CD4-positive, alpha-beta T cell (primary cell): ENCODE measurements at regions not wholly inside any gene's neighbourhood (a gene's known extent, or its start where the extent isn't known, plus 50 kb on each side); places are given as distances from the start of the nearest gene placed in this dataset.

Experiments
- ATAC-seq: fragments of 200-7000 bp; cut with Tn5 transposase; one replicate; pipeline ENCODE4 v1.10.0; 2022; ENCODE audit warnings: mild to moderate bottlenecking; ENCODE audit not compliant: poor library complexity
- CTCF ChIA-PET: fragments of 350-600 bp; sonication (Branson Sonifier 250); formaldehyde crosslinking; loops from one replicate; lab custom pipeline; 2021; ENCODE audit warnings: antibody characterized with exemption, inconsistent platforms; lab: Charles Lee
- POLR2A ChIA-PET: fragments of 350-600 bp; sonication (Branson Sonifier 250); formaldehyde crosslinking; loops from one replicate; lab custom pipeline; 2021; ENCODE audit warnings: antibody characterized with exemption, inconsistent platforms; lab: Charles Lee
- DNase-seq, 14 experiments: peaks; one replicate each; pipeline ENCODE4 v3.0.0-alpha.2; 2013 to 2020; ENCODE audit warnings: mixed read lengths in 2 of 14
- H3K27ac ChIP-seq, 2 donors: one replicate each; pipeline versions ENCODE4 v1.5.1 to v1.7.0; 2013; ENCODE audit warnings: low read length in 2 of 2, low read depth in 1 of 2, mild to moderate bottlenecking in 1 of 2
- H3K27me3 ChIP-seq, 2 experiments: 1 replicate in 1 of 2; 2 replicates in 1 of 2; pipeline versions ENCODE4 v1.6.1 to v1.7.0; 2013; ENCODE audit warnings: low read length in 2 of 2, control low read depth in 1 of 2, mild to moderate bottlenecking in 1 of 2, moderate library complexity in 1 of 2; ENCODE audit not compliant: insufficient read depth in 2 of 2, control insufficient read depth in 1 of 2
- H3K36me3 ChIP-seq: one replicate; pipeline ENCODE4 v1.6.1; 2013; ENCODE audit warnings: low read length, control low read depth; ENCODE audit not compliant: insufficient read depth
- H3K4me1 ChIP-seq: one replicate; pipeline ENCODE4 v1.6.1; 2013; ENCODE audit warnings: low read length, control low read depth; ENCODE audit not compliant: insufficient read depth
- H3K4me3 ChIP-seq: one replicate; pipeline ENCODE4 v1.5.1; 2013; ENCODE audit warnings: mild to moderate bottlenecking, low read length, moderate library complexity
- H3K9me3 ChIP-seq, 2 experiments: 1 replicate in 1 of 2; 2 replicates in 1 of 2; pipeline versions ENCODE4 v1.6.1 to v1.7.0; 2013; ENCODE audit warnings: low read length in 2 of 2, mild to moderate bottlenecking in 2 of 2, control low read depth in 1 of 2, moderate library complexity in 1 of 2; ENCODE audit not compliant: control insufficient read depth in 1 of 2, insufficient read depth in 1 of 2
- H3K27ac Mint-ChIP-seq: one replicate; pipeline ENCODE4 v1.8.0; 2020; ENCODE audit warnings: mixed read lengths
- H3K27me3 Mint-ChIP-seq: one replicate; pipeline ENCODE4 v1.8.0; 2021; ENCODE audit warnings: mixed read lengths
- H3K36me3 Mint-ChIP-seq: one replicate; pipeline ENCODE4 v1.8.0; 2021; ENCODE audit warnings: low read depth, mixed read lengths
- H3K4me1 Mint-ChIP-seq: one replicate; pipeline ENCODE4 v1.8.0; 2021; ENCODE audit warnings: low read depth, mixed read lengths
- H3K4me3 Mint-ChIP-seq: one replicate; pipeline ENCODE4 v1.8.0; 2020; ENCODE audit warnings: mild to moderate bottlenecking, mixed read lengths
- H3K9me3 Mint-ChIP-seq: one replicate; pipeline ENCODE4 v1.8.0; 2020; ENCODE audit warnings: mixed read lengths
- intact Hi-C, 2 experiments: fragments of 100-400 bp; cut with DNase I in 1 of 2; cut with micrococcal nuclease in 1 of 2; formaldehyde crosslinking; loops; one replicate each; pipeline versions ENCODE4 v1.15.1 to v1.9.0; 2023 to 2025; cut with DNase I, micrococcal nuclease
- TF ChIP-seq, protein P1 (sequence below): fragments of 200-600 bp; IDR thresholded peaks from one replicate; pipeline ENCODE4 v1.8.0; 2022; ENCODE audit warnings: antibody characterized with exemption, mild to moderate bottlenecking

DNA sequence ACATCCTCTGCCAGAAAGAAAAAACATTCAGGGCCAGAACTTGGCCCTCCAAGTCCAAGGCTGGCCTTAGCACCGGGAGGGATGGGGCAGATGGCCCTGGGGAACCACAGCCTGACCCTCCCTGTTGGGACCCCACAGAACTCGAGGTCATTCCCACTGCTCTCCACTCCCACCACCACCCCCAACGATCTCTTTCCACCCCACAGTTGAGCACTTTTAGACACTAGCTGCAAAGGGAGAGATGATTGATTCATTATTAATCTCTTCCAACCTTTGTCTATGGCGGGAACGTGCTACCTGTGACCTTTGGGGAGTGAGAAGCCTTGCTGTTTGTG, 869.7 kb downstream of the BRD1 start:
- Mint-ChIP-seq H3K36me3 (no peaks in the 10 kb centered on the region), H3K4me1 (no peaks in the 10 kb centered on the region), H3K9me3 (no peaks in the 10 kb centered on the region), H3K27me3 (peaks cover 48% of the 10 kb centered on the region), H3K4me3 (no peak overlapping the region), H3K27ac (no peak overlapping the region)
- H3K36me3 ChIP-seq = no peaks in the 10 kb centered on the region
- no peak overlapping the region for H3K27ac ChIP-seq
- intact Hi-C loops = no loop called here
- ChIA-PET POLR2A (no interaction called here), CTCF (no interaction called here)
- DNase-seq (peak in 1 of 14 experiments; percentile 6), ATAC-seq (no peak)
- peaks cover 0 to 21% of the 10 kb centered on the region in 2 experiments for H3K9me3 ChIP-seq
- no peaks in the 10 kb centered on the region for H3K4me1 ChIP-seq
- TF ChIP-seq, protein P1, sequence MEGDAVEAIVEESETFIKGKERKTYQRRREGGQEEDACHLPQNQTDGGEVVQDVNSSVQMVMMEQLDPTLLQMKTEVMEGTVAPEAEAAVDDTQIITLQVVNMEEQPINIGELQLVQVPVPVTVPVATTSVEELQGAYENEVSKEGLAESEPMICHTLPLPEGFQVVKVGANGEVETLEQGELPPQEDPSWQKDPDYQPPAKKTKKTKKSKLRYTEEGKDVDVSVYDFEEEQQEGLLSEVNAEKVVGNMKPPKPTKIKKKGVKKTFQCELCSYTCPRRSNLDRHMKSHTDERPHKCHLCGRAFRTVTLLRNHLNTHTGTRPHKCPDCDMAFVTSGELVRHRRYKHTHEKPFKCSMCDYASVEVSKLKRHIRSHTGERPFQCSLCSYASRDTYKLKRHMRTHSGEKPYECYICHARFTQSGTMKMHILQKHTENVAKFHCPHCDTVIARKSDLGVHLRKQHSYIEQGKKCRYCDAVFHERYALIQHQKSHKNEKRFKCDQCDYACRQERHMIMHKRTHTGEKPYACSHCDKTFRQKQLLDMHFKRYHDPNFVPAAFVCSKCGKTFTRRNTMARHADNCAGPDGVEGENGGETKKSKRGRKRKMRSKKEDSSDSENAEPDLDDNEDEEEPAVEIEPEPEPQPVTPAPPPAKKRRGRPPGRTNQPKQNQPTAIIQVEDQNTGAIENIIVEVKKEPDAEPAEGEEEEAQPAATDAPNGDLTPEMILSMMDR = no peak
- no peak overlapping the region for H3K4me3 ChIP-seq
- peaks cover 17 to 25% of the 10 kb centered on the region in 2 experiments for H3K27me3 ChIP-seq

DNA sequence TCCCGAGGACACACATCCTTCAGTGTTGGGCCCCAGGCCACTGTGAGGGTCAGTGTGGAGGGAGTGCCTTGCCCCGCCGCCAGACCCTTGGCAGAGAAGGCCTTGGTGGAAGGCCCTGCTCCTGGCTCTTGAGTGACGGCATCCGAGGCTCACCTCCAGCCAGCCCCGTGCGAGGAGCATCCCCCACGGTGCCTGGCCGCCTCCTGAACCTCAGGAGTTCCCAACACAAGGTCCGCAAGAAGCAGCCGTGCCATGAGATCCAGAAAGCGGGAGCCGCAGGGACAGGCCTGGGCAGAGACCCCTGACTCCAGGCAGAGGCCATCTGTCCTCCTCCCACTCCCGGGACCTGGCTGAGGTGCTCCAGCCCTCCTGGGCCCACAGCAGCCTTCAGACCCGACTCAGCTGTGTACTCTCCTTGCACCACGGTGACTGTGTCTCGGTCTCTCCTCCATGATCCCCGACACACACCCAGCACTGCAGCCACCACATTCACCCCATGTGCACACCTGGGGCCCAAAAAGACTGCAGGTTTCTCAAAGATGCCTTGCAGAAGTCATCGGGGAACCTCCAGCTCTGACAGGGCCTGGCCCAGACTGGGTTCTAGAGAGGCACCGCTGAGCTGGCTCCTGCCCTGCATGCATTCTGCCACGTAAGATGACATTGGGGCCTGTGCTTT, 870.2 kb downstream of the BRD1 start:
- peaks cover 15 to 20% of the 10 kb centered on the region in 2 experiments for H3K27me3 ChIP-seq
- CTCF ChIA-PET = no interaction called here
- peaks cover 0 to 22% of the 10 kb centered on the region in 2 experiments for H3K9me3 ChIP-seq
- Mint-ChIP-seq H3K4me1 (no peaks in the 10 kb centered on the region), H3K9me3 (no peaks in the 10 kb centered on the region), H3K27me3 (peaks cover 44% of the 10 kb centered on the region), H3K27ac (no peak overlapping the region), H3K36me3 (no peaks in the 10 kb centered on the region), H3K4me3 (no peak overlapping the region)
- H3K36me3 ChIP-seq = no peaks in the 10 kb centered on the region
- TF ChIP-seq, protein P1 = no peak
- peak in 1 of 14 experiments; percentile 28 for DNase-seq
- POLR2A ChIA-PET = no interaction called here
- H3K4me1 ChIP-seq = no peaks in the 10 kb centered on the region
- no peak for ATAC-seq
- no peak overlapping the region for H3K4me3 ChIP-seq
- H3K27ac ChIP-seq = no peak overlapping the region
- intact Hi-C loops = no loop called here

DNA sequence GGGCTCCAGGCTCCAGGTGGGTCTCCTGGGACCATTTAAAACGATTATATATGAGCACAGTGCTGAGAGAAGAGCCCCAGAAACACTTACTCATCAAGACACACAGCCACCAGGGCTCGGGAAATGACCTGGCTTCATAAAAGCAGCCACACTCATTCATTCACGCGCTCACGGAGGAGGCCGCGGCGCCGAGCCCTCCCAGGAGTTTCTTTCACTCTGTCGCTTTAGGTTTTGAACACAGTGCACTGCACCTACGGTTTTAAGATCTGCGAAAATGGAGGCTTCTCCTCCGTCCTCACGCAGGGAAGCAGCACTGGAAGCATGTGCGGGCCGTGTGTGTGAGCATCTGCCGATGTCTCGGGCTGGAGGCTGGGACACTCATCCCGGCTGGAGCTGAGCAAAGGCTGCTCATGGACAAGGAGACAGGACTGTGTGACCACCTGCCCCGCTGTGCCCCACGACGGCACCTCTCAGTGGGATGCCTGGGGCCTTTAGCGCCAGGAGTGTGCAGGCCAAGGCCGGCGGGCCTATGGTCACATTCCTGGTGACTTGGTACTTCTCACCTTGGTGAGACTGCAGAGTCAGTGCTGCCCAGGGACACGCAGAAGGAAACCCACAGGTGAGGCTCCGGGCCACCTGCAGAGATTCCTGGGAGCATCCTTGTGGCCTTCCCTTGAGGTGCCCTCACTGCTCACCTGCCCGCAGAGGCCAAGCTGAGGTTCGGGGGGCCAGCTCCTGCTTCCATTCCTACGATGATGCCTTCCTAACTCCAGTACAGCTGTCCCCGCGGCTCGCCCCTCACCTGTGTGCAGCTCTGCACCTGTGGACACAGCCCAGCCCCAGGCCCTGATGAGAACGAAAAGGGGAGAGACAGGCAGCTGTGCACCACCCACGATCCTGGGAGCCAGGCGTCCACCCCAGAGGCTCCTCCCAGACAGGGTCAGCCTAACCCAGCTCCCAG, 872.0 kb downstream of the BRD1 start:
- POLR2A ChIA-PET = no interaction called here
- CTCF ChIA-PET = no interaction called here
- DNase-seq = peak in 1 of 14 experiments; percentile 22

More for the DNA sequence above, 872.0 kb downstream of the BRD1 start:
- peaks cover 4 to 6% of the 10 kb centered on the region in 2 experiments for H3K27me3 ChIP-seq
- H3K36me3 ChIP-seq = no peaks in the 10 kb centered on the region
- Mint-ChIP-seq H3K36me3 (no peaks in the 10 kb centered on the region), H3K9me3 (no peaks in the 10 kb centered on the region), H3K4me1 (no peaks in the 10 kb centered on the region), H3K4me3 (no peak overlapping the region), H3K27me3 (peaks cover 30% of the 10 kb centered on the region), H3K27ac (no peak overlapping the region)
- no peak overlapping the region for H3K4me3 ChIP-seq
- peaks cover 0 to 32% of the 10 kb centered on the region in 2 experiments for H3K9me3 ChIP-seq
- H3K4me1 ChIP-seq = no peaks in the 10 kb centered on the region
- H3K27ac ChIP-seq = no peak overlapping the region
- intact Hi-C loops = no loop called here
- TF ChIP-seq, protein P1 = no peak
- ATAC-seq = no peak
